ENCODE measurements at regions not wholly inside any gene's neighbourhood (a gene's known extent, or its start where the extent isn't known, plus 50 kb on each side); places are given as distances from the start of the nearest gene placed in this dataset.
"Not testable (repeated sequence)": the region's sequence is repeated elsewhere in the genome, so short reads cannot be mapped to it uniquely, and the experiment has no call there.

GRCh38 chr5:23451156-23451555 lies 56.3 kb upstream of the PRDM9 start:
- DNase-seq, result no peak

GRCh38 chr5:23450187-23450586 lies 57.2 kb upstream of the PRDM9 start:
- DNase-seq, result no peak

- no peak for DNase-seq
Observed at GRCh38 chr5:23448627-23449026, 58.8 kb upstream of the PRDM9 start.

GRCh38 chr5:23446424-23446823 lies 61.0 kb upstream of the PRDM9 start:
- no peak for DNase-seq

DNA sequence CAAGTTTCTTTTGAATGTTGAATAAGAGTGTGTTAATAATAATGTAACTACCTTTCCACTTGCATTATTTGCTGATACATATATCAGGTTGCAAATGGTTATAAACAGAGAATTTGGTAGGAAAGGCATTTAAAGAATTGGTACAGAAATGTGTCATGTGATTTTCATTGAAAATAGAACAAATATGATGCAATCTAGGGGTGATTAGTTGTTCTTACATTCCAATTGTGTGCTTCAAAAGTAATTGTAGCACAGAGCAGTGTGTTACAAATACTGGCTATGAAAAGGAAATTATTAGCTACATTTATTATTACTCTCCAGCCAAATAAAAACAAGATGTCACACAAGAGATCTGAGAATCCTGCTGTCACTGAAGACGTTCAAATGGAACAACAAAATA lies 61.8 kb upstream of the PRDM9 start:
- no peak for DNase-seq

DNA sequence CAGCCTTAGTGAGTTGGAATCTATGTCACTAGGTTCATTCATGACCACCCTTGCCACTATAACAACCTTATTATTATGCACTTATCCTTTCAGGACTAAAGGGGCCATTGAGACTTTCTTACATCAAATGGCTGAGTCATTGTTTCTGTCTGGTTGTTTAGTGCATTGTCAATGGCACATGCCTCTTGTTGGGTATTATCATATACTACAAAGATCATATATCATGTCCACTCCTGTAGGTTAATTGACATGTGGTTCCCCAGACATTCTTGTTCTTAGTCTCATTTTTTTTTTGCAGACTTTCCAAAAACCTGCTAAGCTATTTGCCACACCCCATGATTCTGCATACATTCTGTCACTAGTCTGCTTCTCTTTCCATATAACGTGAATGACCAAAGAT lies 66.7 kb upstream of the PRDM9 start:
- no peak for DNase-seq

DNA sequence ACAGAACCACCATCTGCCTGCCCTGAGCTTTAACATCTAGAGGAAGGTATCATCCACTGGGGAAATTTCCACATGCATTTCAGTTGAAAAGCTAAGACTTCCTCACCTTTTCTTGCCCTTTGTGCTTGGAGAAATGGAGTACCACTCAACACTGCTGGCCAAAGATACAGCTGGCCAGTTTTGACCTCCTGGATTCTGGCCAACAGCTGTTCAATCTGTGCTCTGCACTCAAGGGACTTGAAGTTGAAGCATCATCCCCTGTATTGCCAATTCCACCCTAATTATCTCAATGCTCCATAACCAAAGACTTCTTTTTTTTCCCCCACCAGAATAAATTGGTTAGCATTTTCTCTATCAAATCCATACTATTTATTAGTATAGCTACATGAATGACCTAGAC lies 70.4 kb upstream of the PRDM9 start:
- DNase-seq, result no peak

DNA sequence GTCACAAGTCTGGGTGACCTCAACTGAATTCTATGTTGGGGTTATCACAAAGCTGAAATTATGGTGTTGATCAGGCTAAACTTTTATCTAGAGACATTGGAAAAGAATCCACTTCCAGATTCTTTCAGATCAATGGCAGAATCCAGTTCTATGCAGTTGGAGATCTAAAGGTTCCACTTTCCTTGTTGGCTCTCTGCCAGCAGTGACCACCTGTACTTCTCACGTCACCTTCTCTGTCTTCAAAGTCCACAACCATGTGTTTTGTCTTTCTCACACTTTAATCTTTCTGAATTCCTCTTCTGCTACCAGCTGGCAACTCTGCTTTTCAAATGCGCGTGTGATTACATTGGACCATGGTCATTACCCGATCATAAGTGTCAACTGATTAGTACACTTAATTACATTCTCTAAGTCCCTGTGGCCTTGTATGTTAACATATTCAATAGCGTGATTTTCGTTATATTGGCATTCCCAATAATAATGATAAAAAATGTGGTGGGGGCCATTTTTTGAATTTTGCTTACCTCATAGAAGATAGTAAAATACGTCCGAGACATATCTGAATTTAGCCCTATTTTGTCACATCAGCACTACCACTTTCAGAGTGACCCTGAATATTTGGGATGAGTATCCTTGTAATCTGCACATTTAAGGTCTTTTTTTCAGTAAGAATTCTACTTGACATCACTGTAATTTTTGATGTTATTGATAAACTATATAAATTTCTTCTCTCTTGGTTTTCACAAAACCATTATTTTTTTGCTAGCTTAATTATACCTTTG lies 73.7 kb upstream of the PRDM9 start:
- DNase-seq, result no peak

DNA sequence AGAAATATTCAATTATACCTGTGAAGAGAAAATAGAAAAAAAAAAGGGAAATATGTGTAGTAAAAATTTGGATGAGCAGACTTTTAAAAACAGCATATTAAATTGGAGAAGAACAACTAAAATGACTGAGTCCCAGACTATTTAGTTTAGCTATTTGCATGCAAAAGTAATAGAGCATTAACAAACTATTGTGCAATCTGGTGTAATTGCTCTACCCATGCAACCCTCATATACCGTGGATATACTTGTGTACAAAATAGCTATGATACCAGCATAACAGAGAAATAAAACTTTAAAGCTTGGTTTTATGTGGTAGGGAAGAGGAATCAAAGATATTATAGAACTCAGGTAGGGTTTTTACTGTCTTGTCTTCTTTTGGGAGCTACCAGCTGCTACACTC lies 78.7 kb upstream of the PRDM9 start:
- DNase-seq, result no peak

DNA sequence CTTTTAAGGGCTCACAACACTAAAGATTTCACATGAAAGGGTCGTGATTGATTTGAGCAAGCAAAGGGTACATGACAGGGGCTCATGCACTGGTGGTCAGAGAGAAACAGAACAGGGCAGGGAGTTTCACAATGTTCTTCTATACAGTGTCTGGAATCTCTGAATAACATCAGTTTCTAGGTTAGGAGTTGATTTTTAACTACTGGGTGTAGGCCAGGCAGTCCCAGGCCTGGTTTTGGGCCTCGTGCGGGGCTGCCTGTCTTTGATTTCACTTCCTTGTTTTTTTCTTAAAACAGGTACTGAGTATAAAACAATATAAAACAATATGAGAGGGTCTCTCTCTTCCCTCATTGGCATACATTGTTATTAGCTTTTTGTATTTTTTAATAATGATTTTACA lies 87.2 kb upstream of the PRDM9 start:
- DNase-seq, result not testable (repeated sequence)

GRCh38 chr5:23419115-23419514 lies 88.3 kb upstream of the PRDM9 start:
- no peak for DNase-seq

- DNase-seq, result no peak
Observed at GRCh38 chr5:23412515-23412914, 94.9 kb upstream of the PRDM9 start.

DNA sequence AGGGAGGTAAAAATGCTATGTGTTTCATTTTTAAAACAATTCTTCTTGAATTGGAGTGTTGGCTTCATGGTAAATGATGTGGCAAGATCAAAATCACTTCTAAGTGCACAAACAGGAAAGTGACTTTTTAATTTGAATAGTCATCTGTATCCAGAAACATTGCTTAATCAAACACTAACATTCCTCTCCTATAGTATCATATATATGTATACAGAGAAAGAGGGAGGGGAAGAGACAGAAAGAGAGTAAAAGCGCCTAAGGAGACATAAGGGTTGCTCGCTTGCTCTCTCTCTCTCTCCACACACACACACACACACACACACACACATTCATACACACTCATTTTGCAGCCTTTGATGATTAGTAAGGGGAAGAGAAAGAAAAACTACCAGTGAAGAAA lies 95.4 kb upstream of the PRDM9 start:
- DNase-seq, result no peak

DNA sequence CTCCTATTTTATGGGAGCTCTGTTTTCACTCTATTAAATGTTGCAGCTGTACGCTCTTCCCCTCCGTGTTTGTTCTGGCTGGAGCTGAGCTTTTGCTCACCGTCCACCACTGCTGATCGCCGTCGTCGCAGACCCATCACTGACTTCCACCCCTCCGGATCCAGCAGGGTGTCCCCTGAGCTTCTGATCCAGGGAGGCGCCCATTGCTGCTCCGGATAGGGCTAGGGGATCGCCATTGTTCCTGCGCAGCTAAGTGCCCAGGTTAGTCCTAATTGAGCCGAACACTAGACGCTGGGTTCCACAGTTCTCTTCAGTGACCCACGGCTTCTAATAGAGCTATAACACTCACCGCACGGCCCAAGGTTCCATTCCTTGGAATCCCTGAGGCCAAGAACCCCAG lies 96.2 kb upstream of the PRDM9 start:
- no peak for DNase-seq

DNA sequence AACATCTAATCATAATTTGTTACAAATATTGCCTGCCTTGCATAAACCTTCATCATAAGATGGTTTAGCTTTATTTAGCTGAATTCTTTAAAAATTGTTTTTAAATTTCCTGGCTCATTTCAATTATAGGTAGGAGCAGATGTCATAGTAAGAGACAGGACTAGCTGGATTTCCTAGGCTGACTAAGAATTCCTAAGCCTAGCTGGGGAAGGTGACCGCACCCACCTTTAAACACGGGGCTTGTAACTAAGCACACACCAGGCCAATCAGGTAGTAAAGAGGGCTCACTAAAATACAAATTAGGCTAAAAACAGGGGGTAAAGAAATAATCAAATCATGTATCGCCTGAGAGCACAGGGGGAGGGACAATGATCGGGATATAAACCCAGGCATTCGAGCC lies 96.6 kb upstream of the PRDM9 start:
- DNase-seq, result not testable (repeated sequence)

- no peak for DNase-seq
Observed at GRCh38 chr5:23405316-23406068, 101.9 kb upstream of the PRDM9 start.

- DNase-seq, result no peak
Observed at GRCh38 chr5:23402585-23402984, 104.8 kb upstream of the PRDM9 start.

DNA sequence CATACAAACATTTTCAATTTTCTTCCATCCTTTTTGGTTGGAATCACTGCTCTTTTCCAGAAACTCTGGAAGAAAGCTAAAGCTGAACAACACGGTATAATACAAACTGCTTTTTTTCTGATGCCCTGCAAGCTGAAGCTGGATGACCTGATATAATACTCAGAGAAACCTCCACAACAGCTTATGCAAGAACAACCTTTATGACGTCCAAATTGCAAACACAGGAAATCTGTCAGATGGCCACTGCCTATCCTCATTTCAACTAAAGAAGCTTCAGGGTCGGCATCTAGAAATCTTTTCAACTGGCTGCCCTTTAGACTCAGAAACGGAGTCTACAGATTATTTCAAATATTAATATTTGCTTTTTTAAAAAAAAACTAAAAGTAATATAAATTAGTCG lies 106.5 kb upstream of the PRDM9 start:
- DNase-seq, result no peak

GRCh38 chr5:23396346-23396745 lies 111.1 kb upstream of the PRDM9 start:
- no peak for DNase-seq

DNA sequence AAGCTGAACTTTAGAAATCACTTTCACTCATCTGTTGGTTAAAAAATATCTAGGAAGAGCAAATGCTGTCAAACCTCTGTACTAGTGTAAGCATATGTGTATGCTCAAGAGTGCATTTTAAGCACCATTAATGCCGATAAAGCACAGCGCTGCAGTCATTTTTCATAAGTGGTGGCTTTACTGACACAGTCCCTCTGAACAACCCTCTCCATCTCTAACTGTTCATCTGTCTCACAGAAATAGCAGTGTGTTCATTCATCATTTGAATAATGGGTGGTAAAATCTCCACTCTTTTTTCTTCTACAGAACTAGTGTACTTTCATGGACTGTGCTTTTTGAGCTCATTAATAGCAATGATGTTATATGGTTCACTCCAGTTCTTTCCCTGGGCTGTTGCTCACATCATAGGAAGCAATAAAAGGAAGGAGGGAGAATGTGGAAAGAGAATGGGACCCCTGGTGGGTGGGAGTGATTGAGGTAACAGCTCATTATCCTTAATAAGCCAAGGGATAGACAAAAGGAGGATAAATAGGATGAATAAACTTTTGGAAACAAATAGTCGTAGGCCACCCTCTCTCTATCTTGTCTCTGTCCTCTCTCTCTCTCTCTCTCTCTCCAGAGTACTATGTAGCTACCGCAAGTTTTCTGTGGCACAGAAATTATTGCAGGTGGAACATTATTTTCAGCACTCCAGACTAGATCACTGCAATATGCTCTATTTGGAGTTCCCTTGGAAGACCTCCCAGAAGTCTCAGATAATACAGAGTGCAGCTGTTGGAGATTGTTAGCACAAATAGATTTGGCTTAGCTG lies 117.9 kb upstream of the PRDM9 start:
- no peak for DNase-seq

DNA sequence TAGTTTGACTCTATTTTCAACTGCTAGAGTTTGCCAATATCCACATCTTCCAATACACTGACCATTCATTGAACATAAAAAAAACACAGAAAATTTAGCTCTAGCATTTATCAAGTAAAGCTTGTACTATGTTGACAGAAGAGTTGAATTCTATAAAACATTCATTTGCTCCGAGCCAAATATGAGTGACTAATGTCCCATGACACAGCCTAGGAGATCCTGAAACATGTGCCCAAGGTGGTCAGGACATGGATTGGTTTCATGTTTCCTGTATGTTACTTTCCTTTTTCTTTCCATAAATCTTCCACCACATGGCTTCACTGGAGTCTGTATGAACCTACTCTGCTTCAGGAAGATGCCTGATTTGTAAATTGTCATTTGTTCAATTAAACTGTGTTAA lies 122.4 kb upstream of the PRDM9 start:
- DNase-seq, result no peak

GRCh38 chr5:23372177-23372576 lies 135.2 kb upstream of the PRDM9 start:
- DNase-seq, result no peak

- DNase-seq, result no peak
Observed at GRCh38 chr5:23368393-23368792, 139.0 kb upstream of the PRDM9 start.

DNA sequence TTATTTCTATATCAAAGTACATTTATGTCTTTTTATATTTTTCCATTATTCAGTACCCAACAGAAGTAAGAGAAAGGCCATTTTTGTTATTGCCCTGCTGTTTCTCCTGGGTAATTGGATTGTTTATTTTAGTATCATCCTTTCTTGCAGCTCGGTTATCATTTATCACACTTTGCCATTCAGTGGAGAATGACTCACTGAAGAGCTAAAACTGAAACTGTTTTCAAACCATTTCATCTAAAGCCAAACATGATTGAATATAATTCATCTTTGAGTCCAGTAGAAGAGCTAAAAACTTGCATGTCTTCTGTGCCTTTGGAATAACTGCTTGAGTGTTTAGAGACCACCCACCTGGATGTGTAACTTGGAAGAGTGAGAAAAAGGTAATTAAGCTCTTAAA lies 139.5 kb upstream of the PRDM9 start:
- no peak for DNase-seq

All from NCI-H2029 treated with DMSO at 0.1 percent for 48 hours (cell line).